ENCODE measurements at regions not wholly inside any gene's neighbourhood (a gene's known extent, or its start where the extent isn't known, plus 50 kb on each side); places are given as distances from the start of the nearest gene placed in this dataset.

DNA sequence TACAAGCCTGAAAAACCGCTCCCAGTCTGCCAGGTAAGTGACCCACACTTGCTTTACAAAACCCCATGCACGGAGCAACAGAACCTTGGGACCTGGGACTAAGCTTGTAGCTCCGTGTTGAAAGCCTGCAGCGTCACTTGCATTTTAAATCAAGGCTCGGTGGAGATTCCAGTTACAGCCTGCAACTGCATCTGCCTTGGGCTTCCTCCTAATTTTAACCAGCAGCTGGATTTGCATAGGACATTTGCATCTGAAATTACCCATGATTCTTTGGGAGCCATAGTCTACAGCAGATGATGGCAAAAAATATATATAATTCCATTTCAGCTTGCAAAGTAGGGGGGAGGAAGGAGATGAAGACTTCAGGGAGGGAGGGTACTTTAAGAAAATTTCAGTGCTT is 62.4 kb upstream of the IGSF21 start:
- TF ChIP-seq CTCF (IDR thresholded peaks at IDR 0.05; ENCODE audit: low read depth, low read length), result no peak
- H3K27me3 ChIP-seq, result peaks cover 2% of the 10 kb centered on the region
- H3K4me1 ChIP-seq (ENCODE audit: low read depth), result no peaks in the 10 kb centered on the region
- DNase-seq (ENCODE audit: low read depth in 1 of 2, low spot score in 1 of 2), result no peak
- no peaks in the 10 kb centered on the region for H3K9me3 ChIP-seq (ENCODE audit: low read depth)
- H3K36me3 ChIP-seq, result no peaks in the 10 kb centered on the region
- no peak overlapping the region for H3K27ac ChIP-seq
- no peak overlapping the region for H3K4me3 ChIP-seq

DNA sequence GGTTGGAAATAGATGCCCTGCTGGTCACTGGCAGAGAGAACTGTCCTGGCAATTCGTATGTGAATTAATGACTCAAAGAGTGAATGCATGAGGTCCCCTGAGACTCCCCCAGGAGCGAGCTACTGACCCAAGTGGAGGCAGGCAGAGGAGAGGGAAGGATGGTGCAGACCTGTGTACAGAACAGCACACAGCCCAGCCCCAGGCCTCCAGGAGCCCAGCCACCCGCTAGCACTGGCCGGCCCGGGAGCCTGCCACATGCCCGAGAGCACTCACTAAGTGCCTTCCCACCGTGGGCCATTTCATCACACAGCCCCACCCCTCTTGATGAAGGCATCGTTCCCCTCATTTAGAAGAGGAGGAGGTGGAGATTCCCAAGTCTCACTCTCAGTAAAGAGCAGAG is 62.0 kb upstream of the IGSF21 start:
- DNase-seq (ENCODE audit: low read depth in 1 of 2, low spot score in 1 of 2), result no peak
- H3K27ac ChIP-seq, result no peak overlapping the region
- H3K9me3 ChIP-seq (ENCODE audit: low read depth), result no peaks in the 10 kb centered on the region
- no peaks in the 10 kb centered on the region for H3K36me3 ChIP-seq
- no peak overlapping the region for H3K4me3 ChIP-seq
- peaks cover 2% of the 10 kb centered on the region for H3K27me3 ChIP-seq
- TF ChIP-seq CTCF (IDR thresholded peaks at IDR 0.05; ENCODE audit: low read depth, low read length), result no peak
- H3K4me1 ChIP-seq (ENCODE audit: low read depth), result no peaks in the 10 kb centered on the region

GRCh38 chr1:18047122-18047521 is 60.5 kb upstream of the IGSF21 start:
- no peaks in the 10 kb centered on the region for H3K9me3 ChIP-seq (ENCODE audit: low read depth)
- H3K4me1 ChIP-seq (ENCODE audit: low read depth), result no peaks in the 10 kb centered on the region
- H3K36me3 ChIP-seq, result no peaks in the 10 kb centered on the region
- no peak overlapping the region for H3K27ac ChIP-seq
- no peak overlapping the region for H3K4me3 ChIP-seq
- H3K27me3 ChIP-seq, result peaks cover 13% of the 10 kb centered on the region
- no peak for TF ChIP-seq CTCF (IDR thresholded peaks at IDR 0.05; ENCODE audit: low read depth, low read length)
- DNase-seq (ENCODE audit: low read depth in 1 of 2, low spot score in 1 of 2), result no peak

GRCh38 chr1:18049228-18049627 is 58.4 kb upstream of the IGSF21 start:
- Histone ChIP-seq H3K4me3 (no peak overlapping the region), H3K9me3 (ENCODE audit: low read depth) (no peaks in the 10 kb centered on the region), H3K4me1 (ENCODE audit: low read depth) (no peaks in the 10 kb centered on the region), H3K27ac (no peak overlapping the region), H3K27me3 (peaks cover 25% of the 10 kb centered on the region), H3K36me3 (no peaks in the 10 kb centered on the region)
- no peak for DNase-seq (ENCODE audit: low read depth in 1 of 2, low spot score in 1 of 2)
- TF ChIP-seq CTCF (IDR thresholded peaks at IDR 0.05; ENCODE audit: low read depth, low read length), result no peak

GRCh38 chr1:18052671-18053070 is 54.9 kb upstream of the IGSF21 start:
- TF ChIP-seq CTCF (IDR thresholded peaks at IDR 0.05; ENCODE audit: low read depth, low read length), result no peak
- Histone ChIP-seq H3K27ac (no peak overlapping the region), H3K4me3 (no peak overlapping the region), H3K4me1 (ENCODE audit: low read depth) (no peaks in the 10 kb centered on the region), H3K9me3 (ENCODE audit: low read depth) (no peaks in the 10 kb centered on the region), H3K36me3 (no peaks in the 10 kb centered on the region), H3K27me3 (peaks cover 32% of the 10 kb centered on the region)
- no peak for DNase-seq (ENCODE audit: low read depth in 1 of 2, low spot score in 1 of 2)

DNA sequence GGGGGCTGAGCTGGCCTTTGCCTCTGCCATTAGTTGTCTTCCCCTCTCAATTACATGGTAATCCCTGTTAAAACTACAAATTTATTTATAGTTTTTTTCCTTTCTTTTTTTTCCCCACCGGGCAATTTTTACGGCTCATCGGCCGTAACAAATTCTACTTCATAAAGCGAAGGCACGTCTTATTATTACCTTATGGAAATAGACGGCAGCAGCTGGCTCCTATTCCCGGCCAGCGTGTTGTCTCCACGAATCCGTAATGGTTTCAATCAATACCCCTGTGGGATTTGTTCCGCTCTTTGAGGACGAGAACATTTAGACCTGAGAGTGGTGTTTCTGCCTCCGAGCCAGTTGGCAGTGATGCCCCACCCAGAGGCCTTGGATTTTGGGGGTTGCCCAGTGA is 52.4 kb upstream of the IGSF21 start:
- TF ChIP-seq CTCF (IDR thresholded peaks at IDR 0.05; ENCODE audit: low read depth, low read length), result no peak
- DNase-seq (ENCODE audit: low read depth in 1 of 2, low spot score in 1 of 2), result no peak
- H3K27ac ChIP-seq, result no peak overlapping the region
- H3K36me3 ChIP-seq, result no peaks in the 10 kb centered on the region
- no peaks in the 10 kb centered on the region for H3K9me3 ChIP-seq (ENCODE audit: low read depth)
- no peak overlapping the region for H3K4me3 ChIP-seq
- H3K4me1 ChIP-seq (ENCODE audit: low read depth), result no peaks in the 10 kb centered on the region
- peaks cover 47% of the 10 kb centered on the region for H3K27me3 ChIP-seq
